Mucosa of descending colon (tissue), 3 donors: ENCODE measurements at regions not wholly inside any gene's neighbourhood (a gene's known extent, or its start where the extent isn't known, plus 50 kb on each side); places are given as distances from the start of the nearest gene placed in this dataset.
A peak's percentile ranks its signal among the peaks of the same experiment; 100 is the strongest.

Source experiments
- ATAC-seq: fragments of 200-7000 bp; cut with Tn5 transposase; one replicate; pipeline ENCODE4 v1.9.1; 2020; ENCODE audit warnings: mild to moderate bottlenecking, moderate library complexity
- DNase-seq, 3 donors: peaks; one replicate each; pipeline ENCODE4 v3.0.0-alpha.2; 2020
- H3K36me3 ChIP-seq: fragments of 200-600 bp; one replicate; pipeline ENCODE4 v1.8.0; 2021; ENCODE audit warnings: low read depth, mild to moderate bottlenecking
- H3K4me1 ChIP-seq: fragments of 200-600 bp; one replicate; pipeline ENCODE4 v1.8.0; 2021; ENCODE audit warnings: low read depth, mild to moderate bottlenecking
- H3K4me3 ChIP-seq: fragments of 200-600 bp; one replicate; pipeline ENCODE4 v1.8.0; 2021; ENCODE audit warnings: mild to moderate bottlenecking
- H3K9me3 ChIP-seq: fragments of 200-600 bp; one replicate; pipeline ENCODE4 v1.8.0; 2021; ENCODE audit warnings: mild to moderate bottlenecking
- CTCF ChIP-seq: fragments of 200-600 bp; IDR thresholded peaks from one replicate; pipeline ENCODE4 v1.8.0; 2022; ENCODE audit warnings: antibody characterized with exemption, mild to moderate bottlenecking
- intact Hi-C, 2 donors: fragments of 100-400 bp; cut with DNase I in 1 of 2; cut with micrococcal nuclease in 1 of 2; formaldehyde crosslinking; loops; one replicate each; pipeline versions ENCODE4 v1.11.0 to v1.11.1; 2022; cut with DNase I, micrococcal nuclease
- donor health status: DM: no; HTN: no; CAD: no; lungs with moderate emphysema.
- donor health status: DM: no; HTN: no; CAD: no.
- donor health status: DM: no; HTN: yes; CAD: no.

GRCh38 chr18:24972577-24972976 lies 379.4 kb downstream of the ZNF521 start:
- no peaks in the 10 kb centered on the region for H3K9me3 ChIP-seq

GRCh38 chr18:24974431-24974830 lies 377.5 kb downstream of the ZNF521 start:
- no peaks in the 10 kb centered on the region for H3K36me3 ChIP-seq
- H3K4me1 ChIP-seq = peaks cover 3% of the 10 kb centered on the region
- no peak for TF ChIP-seq CTCF
- no peak overlapping the region for H3K4me3 ChIP-seq
- ATAC-seq (no peak), DNase-seq (no peak)
- H3K9me3 ChIP-seq = no peaks in the 10 kb centered on the region
- intact Hi-C loops = no loop called here

More at GRCh38 chr18:24972577-24972976, 379.4 kb downstream of the ZNF521 start:
- H3K36me3 ChIP-seq = no peaks in the 10 kb centered on the region
- no peak for ATAC-seq
- TF ChIP-seq CTCF = no peak
- DNase-seq = no peak
- H3K4me3 ChIP-seq = no peak overlapping the region
- intact Hi-C loops = no loop called here
- H3K4me1 ChIP-seq = peaks cover 3% of the 10 kb centered on the region

GRCh38 chr18:24975496-24976372 lies 376.2 kb downstream of the ZNF521 start:
- Histone ChIP-seq H3K4me3 (no peak overlapping the region), H3K9me3 (no peaks in the 10 kb centered on the region), H3K4me1 (peaks cover 3% of the 10 kb centered on the region), H3K36me3 (no peaks in the 10 kb centered on the region)
- ATAC-seq (no peak), DNase-seq (no peak)
- TF ChIP-seq CTCF = no peak
- intact Hi-C loops = no loop called here

GRCh38 chr18:24976502-24976901 lies 375.5 kb downstream of the ZNF521 start:
- peak in 1 of 3 donors; percentile 46 for DNase-seq
- peak; percentile 76 for ATAC-seq
- H3K4me1 ChIP-seq = peaks cover 3% of the 10 kb centered on the region
- H3K36me3 ChIP-seq = no peaks in the 10 kb centered on the region
- H3K4me3 ChIP-seq = no peak overlapping the region
- H3K9me3 ChIP-seq = no peaks in the 10 kb centered on the region
- intact Hi-C loops = no loop called here
- TF ChIP-seq CTCF = no peak

- H3K4me3 ChIP-seq = no peak overlapping the region
- H3K9me3 ChIP-seq = no peaks in the 10 kb centered on the region
- H3K4me1 ChIP-seq = peaks cover 3% of the 10 kb centered on the region
- no peak for TF ChIP-seq CTCF
- intact Hi-C loops = no loop called here
- ATAC-seq = no peak
- no peak for DNase-seq
- no peaks in the 10 kb centered on the region for H3K36me3 ChIP-seq
These were observed 372.7 kb downstream of the ZNF521 start for GRCh38 chr18:24979235-24979634.
